ENCODE measurements at regions not wholly inside any gene's neighbourhood (a gene's known extent, or its start where the extent isn't known, plus 50 kb on each side); places are given as distances from the start of the nearest gene placed in this dataset.

DNA sequence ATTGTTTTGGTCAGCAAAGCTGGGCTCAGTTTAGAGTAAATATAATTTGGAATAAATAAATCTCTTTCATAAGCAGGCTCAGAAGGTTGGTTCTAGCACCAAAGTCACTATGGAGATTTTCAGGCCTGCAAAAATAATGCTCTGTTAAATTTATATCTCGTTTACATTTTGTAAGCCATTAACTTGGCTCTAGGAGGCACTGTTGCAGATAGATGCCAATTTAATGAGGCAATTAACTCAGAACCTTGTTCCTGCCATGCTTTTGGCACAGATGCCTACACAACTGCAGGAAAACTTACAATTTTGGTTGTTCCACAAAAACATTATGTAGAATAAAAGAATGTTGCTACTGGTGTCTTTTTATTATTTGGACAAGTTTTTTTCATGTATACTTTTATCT is 428.1 kb downstream of the FLRT2 start:
- no peak overlapping the region for H3K4me3 ChIP-seq (ENCODE audit: low read depth, low read length)
- DNase-seq (ENCODE audit: low read depth) = no peak
- TF ChIP-seq, protein P1, sequence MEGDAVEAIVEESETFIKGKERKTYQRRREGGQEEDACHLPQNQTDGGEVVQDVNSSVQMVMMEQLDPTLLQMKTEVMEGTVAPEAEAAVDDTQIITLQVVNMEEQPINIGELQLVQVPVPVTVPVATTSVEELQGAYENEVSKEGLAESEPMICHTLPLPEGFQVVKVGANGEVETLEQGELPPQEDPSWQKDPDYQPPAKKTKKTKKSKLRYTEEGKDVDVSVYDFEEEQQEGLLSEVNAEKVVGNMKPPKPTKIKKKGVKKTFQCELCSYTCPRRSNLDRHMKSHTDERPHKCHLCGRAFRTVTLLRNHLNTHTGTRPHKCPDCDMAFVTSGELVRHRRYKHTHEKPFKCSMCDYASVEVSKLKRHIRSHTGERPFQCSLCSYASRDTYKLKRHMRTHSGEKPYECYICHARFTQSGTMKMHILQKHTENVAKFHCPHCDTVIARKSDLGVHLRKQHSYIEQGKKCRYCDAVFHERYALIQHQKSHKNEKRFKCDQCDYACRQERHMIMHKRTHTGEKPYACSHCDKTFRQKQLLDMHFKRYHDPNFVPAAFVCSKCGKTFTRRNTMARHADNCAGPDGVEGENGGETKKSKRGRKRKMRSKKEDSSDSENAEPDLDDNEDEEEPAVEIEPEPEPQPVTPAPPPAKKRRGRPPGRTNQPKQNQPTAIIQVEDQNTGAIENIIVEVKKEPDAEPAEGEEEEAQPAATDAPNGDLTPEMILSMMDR (IDR thresholded peaks at IDR 0.05; ENCODE audit: insufficient read depth, low read depth, low read length, missing control alignments) = no peak

DNA sequence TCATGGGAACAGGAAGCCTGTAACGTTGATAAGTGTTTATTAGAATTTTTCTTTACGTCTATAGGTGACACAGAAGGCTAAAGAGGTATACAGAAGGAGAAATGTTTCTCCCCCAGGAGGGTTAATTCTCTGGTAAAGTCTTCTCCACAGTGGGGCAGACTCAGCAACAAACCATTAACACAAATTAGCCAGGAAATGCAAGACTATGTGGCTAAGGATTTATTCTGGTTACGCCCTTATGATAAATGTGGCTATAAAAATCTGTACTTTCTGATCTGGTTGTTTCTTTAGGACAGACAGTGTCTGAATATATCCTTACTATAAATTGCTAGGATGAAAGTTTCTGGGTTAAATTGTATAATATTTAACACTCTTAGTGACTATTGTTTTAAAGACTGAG is 423.3 kb downstream of the FLRT2 start:
- TF ChIP-seq, protein P1 (IDR thresholded peaks at IDR 0.05; ENCODE audit: insufficient read depth, low read depth, low read length, missing control alignments) = no peak
- no peak overlapping the region for H3K4me3 ChIP-seq (ENCODE audit: low read depth, low read length)
- DNase-seq (ENCODE audit: low read depth) = no peak

DNA sequence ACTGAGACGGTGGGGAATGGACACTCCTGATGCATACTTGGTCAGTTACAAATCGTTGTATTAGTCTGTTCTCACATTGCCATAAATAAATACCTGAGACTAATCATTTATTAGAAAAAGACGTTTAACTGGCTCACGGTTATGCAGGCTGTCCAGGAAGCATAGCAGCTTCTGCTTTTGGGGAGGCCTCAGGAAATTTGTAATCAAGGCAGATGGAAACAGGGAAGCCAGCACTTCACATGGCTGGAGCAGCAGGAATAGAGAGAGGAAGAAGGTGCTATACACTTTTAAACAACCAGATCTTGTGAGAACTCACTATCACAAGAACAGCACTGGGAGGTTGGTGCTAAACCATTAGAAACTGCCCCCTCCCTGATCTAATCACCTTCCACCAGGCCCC is 418.2 kb downstream of the FLRT2 start:
- TF ChIP-seq, protein P1 (IDR thresholded peaks at IDR 0.05; ENCODE audit: insufficient read depth, low read depth, low read length, missing control alignments) = no peak
- no peak for DNase-seq (ENCODE audit: low read depth)
- no peak overlapping the region for H3K4me3 ChIP-seq (ENCODE audit: low read depth, low read length)

DNA sequence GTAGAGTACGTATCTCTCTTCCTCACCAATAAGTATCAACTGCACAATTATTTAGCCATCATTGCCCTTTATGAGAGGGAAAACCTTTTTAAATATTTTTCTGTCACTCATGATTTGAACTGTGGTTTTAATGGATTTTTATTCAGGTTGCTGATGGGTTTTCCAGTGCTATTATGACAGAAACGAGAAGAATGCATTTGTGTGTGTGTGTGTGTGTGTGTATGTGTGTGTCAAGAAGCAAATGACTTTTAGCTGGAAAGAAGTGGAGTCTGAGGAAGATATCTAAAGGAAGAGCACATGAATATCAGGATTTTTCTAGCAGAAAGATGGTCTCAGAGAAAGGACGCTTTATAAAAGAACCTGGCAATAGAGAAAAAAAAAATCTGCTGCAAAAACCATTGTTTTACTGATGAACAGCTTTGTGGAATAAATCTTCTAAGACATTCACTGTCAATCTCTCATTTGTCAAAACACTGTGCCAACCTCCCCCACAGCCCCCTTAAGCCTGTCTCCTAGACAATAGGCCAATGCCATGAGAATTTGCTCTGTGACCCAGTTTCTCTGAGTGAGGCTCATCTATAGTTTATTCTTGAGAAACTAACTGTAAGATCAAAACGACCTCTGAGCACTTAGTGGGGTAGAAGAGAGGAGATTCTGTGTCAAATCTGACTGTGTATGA is 417.7 kb downstream of the FLRT2 start:
- TF ChIP-seq, protein P1 (IDR thresholded peaks at IDR 0.05; ENCODE audit: insufficient read depth, low read depth, low read length, missing control alignments) = no peak
- no peak overlapping the region for H3K4me3 ChIP-seq (ENCODE audit: low read depth, low read length)
- DNase-seq (ENCODE audit: low read depth) = no peak

DNA sequence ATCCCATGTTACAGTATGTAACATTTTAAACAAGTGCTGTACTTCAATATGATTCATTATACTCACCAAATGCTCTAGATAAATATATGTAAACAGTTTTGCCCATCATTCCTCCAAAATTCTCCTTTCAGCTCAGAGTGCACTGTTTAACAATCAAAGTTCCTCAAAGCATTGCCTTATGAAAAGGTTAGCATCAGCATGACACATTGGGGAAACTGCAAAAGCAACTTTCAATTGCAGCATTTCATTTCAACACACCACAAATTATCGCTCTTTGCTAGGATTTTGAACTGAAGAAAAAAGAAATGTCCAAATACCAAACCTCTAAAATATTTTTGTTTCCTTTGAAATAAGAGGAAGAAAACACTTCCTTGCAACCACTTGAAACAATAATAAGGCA is 413.2 kb downstream of the FLRT2 start:
- TF ChIP-seq, protein P1 (IDR thresholded peaks at IDR 0.05; ENCODE audit: insufficient read depth, low read depth, low read length, missing control alignments) = no peak
- no peak for DNase-seq (ENCODE audit: low read depth)
- H3K4me3 ChIP-seq (ENCODE audit: low read depth, low read length) = no peak overlapping the region

DNA sequence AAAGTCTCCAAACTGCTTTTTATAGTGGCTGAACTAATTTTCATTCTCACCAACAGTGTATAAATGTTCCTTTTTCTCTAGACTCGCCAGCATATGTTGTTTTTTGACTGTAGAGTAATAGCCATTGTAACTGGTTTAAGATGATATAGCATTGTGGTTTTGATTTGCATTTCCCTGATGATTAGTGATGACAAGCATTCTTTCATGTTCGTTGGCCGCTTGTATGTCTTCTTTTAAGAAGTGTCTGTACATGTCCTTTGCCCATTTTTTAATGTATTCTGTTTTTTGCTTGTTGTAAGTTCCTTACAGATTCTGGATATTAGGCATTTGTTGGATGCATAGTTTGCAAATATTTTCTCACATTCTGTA is 404.9 kb downstream of the FLRT2 start:
- H3K4me3 ChIP-seq (ENCODE audit: low read depth, low read length) = peak overlapping the region; percentile 81
- DNase-seq (ENCODE audit: low read depth) = peak; percentile 28

More for the DNA sequence above, 404.9 kb downstream of the FLRT2 start:
- TF ChIP-seq, protein P1 (IDR thresholded peaks at IDR 0.05; ENCODE audit: insufficient read depth, low read depth, low read length, missing control alignments) = no peak

Measured in GM12865 (cell line).